GM06990 (cell line): ENCODE measurements at regions not wholly inside any gene's neighbourhood (a gene's known extent, or its start where the extent isn't known, plus 50 kb on each side); places are given as distances from the start of the nearest gene placed in this dataset.

Experiments used
- DNase-seq: peaks from one replicate; pipeline ENCODE4 v3.0.0-alpha.2; 2011; ENCODE audit not compliant: insufficient read length; ENCODE audit errors: extremely low read depth
- H3K27me3 ChIP-seq: replicated peaks from 2 replicates; pipeline ENCODE4 v1.6.0; 2011; ENCODE audit warnings: low read length; ENCODE audit not compliant: control insufficient read depth, insufficient read depth
- H3K36me3 ChIP-seq: 2 replicates; pipeline ENCODE4 v1.5.1; 2011; ENCODE audit warnings: low read length; ENCODE audit not compliant: control insufficient read depth, insufficient read depth
- H3K4me3 ChIP-seq: replicated peaks from 2 replicates; pipeline ENCODE4 v1.5.1; 2011; ENCODE audit warnings: low read depth, mild to moderate bottlenecking, control low read depth, low read length
- TF ChIP-seq, protein P1 (sequence below): IDR thresholded peaks from 2 replicates; pipeline ENCODE4 v1.5.1; 2011; ENCODE audit warnings: low read length, control low read depth, mild to moderate bottlenecking, inconsistent platforms; ENCODE audit not compliant: insufficient read depth, poor library complexity, severe bottlenecking

DNA sequence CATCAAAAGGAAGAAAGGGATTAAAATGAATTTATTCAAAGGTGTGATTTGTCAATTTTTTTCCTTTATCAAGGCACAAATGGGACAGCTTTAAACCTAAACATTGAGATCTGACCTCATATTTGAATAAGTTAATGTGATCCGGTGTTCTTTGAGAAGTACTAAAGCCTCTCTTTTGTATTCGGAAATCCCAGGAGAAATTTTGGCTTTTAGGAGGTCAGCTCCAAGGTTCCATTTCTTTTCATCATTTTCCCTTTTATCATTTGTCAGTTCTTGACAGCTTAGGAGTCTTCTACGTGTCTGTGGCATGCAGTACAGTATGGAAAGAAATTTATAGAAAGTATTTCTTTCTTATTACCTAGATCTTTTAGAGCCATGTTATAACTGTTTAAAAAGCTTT lies 873.4 kb upstream of the CDH8 start:
- H3K36me3 ChIP-seq = no peaks in the 10 kb centered on the region
- no peak for DNase-seq
- H3K4me3 ChIP-seq = no peak overlapping the region
- TF ChIP-seq, protein P1, sequence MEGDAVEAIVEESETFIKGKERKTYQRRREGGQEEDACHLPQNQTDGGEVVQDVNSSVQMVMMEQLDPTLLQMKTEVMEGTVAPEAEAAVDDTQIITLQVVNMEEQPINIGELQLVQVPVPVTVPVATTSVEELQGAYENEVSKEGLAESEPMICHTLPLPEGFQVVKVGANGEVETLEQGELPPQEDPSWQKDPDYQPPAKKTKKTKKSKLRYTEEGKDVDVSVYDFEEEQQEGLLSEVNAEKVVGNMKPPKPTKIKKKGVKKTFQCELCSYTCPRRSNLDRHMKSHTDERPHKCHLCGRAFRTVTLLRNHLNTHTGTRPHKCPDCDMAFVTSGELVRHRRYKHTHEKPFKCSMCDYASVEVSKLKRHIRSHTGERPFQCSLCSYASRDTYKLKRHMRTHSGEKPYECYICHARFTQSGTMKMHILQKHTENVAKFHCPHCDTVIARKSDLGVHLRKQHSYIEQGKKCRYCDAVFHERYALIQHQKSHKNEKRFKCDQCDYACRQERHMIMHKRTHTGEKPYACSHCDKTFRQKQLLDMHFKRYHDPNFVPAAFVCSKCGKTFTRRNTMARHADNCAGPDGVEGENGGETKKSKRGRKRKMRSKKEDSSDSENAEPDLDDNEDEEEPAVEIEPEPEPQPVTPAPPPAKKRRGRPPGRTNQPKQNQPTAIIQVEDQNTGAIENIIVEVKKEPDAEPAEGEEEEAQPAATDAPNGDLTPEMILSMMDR = no peak
- H3K27me3 ChIP-seq = no peaks in the 10 kb centered on the region

DNA sequence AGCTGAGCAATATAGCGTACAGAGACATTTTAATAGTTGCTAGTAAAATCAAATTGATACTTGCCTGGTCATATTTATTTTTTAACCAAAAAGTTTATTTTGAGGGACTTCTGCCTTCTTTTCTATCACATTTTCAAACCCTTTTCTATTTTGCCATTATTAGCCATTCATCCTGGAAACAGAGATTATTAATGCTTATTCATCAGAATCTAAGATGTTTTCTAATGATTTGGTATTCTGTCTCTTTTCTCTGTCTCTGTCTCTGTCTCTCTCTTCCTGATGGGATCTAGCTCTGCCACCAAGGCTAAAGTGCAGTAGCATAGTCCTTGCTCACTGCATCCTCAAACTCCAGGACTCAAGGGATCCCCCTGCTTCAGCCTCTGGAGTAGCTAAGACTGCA lies 871.3 kb upstream of the CDH8 start:
- Histone ChIP-seq H3K27me3 (no peaks in the 10 kb centered on the region), H3K36me3 (no peaks in the 10 kb centered on the region), H3K4me3 (no peak overlapping the region)
- DNase-seq = no peak
- TF ChIP-seq, protein P1 = no peak

DNA sequence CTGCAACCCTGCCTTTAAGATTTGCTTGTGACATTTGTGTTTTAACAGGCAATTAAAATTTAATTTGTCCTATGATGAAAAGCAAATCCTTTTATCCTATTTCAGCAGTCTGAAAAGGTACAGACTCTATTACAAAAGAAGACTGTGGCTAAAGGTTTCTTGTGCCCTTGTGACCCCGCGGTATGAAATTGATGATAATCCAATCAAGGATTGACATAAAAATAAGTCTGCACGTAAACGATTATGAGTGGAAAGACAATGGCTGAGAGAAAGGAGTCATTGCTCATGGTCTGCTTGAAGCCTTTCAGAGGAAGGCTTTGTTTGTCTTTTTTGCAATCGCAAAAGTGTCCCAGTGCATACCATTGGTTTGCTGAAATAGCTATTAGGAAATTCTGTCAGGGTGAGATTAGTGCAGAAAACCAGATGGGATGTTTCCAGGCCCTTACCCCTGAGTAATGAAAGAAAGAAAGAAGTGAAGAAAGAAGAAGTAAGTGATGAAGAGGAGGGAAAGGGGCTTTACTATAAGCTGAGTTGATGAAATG lies 867.8 kb upstream of the CDH8 start:
- no peaks in the 10 kb centered on the region for H3K36me3 ChIP-seq
- TF ChIP-seq, protein P1 = no peak
- DNase-seq = no peak
- no peak overlapping the region for H3K4me3 ChIP-seq
- no peaks in the 10 kb centered on the region for H3K27me3 ChIP-seq

DNA sequence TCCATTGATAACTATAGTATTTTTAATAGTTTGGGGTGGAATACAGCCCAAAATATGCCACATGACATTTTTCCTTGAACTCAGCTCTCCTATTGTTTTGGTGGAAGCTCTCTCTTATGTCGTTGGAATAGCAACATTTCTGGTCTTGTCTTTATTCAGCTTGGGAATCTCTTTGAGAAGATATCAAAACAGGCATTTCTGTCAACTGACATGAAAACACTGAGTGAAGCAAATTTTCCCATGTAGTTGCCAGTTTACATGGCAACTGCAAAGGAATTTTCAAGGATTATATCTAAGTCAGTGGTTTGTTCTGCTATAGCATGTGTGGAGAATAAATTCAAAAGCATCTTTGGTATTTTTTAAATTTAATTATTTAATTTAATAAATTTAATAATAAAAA lies 863.5 kb upstream of the CDH8 start:
- Histone ChIP-seq H3K27me3 (no peaks in the 10 kb centered on the region), H3K4me3 (no peak overlapping the region), H3K36me3 (no peaks in the 10 kb centered on the region)
- DNase-seq = no peak
- TF ChIP-seq, protein P1 = no peak

DNA sequence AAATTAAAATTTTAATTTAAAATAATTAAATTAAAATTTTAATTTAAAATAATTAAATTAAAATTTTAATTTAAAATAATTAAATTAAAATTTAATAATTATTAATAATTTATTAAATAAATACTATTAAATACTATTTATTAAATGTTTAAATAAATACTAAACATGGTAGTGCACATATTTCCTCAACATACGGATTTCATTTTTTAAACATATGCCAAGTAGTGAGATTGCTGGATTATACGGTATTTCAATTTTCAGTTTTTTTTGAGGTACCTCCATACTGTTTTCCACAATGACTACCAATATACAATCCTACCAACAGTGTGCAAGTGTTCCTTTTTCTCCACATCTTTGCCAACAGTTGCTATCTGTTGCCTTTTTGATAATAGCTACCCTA lies 852.9 kb upstream of the CDH8 start:
- DNase-seq = no peak
- TF ChIP-seq, protein P1 = no peak
- H3K27me3 ChIP-seq = no peaks in the 10 kb centered on the region
- no peak overlapping the region for H3K4me3 ChIP-seq
- H3K36me3 ChIP-seq = no peaks in the 10 kb centered on the region

DNA sequence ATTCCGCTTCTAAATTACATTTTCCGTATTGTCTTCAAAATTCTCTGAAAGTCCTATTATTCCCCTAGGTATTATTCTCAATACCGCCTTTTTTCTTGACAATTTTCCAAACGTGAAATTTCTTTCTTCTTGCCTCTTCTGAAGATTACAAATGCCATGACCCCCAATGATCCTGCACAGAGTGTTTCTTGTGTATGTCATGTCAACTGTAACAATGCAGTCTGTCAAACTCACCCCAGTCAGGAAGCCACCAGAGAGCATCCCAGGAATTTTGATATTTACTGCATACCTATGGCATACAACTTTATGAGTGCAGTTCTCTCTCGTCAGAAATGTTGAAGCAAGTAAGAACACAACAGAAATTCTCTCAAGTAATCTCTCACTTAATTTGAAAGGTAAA lies 847.3 kb upstream of the CDH8 start:
- DNase-seq = no peak
- TF ChIP-seq, protein P1 = no peak
- no peaks in the 10 kb centered on the region for H3K36me3 ChIP-seq
- no peaks in the 10 kb centered on the region for H3K27me3 ChIP-seq
- no peak overlapping the region for H3K4me3 ChIP-seq
